Bone marrow (tissue), 2 donors: ENCODE measurements at regions not wholly inside any gene's neighbourhood (a gene's known extent, or its start where the extent isn't known, plus 50 kb on each side); places are given as distances from the start of the nearest gene placed in this dataset.

Source experiments
- DNase-seq, 2 donors: peaks; one replicate each; lab custom pipeline; 2025; lab: John Stamatoyannopoulos, UW

- DNase-seq = no peak
Observed at GRCh38 chr5:124839371-124839998, 93.0 kb upstream of the ZNF608 start.

- DNase-seq = no peak
Observed at GRCh38 chr5:124841829-124842712, 95.6 kb upstream of the ZNF608 start.

- no peak for DNase-seq
Observed at GRCh38 chr5:124842725-124843595, 96.5 kb upstream of the ZNF608 start.

- no peak for DNase-seq
Observed at GRCh38 chr5:124843596-124843899, 97.1 kb upstream of the ZNF608 start.

GRCh38 chr5:124844371-124844920 is 98.0 kb upstream of the ZNF608 start:
- DNase-seq = no peak

- no peak for DNase-seq
Observed at GRCh38 chr5:124847907-124848306, 101.5 kb upstream of the ZNF608 start.

GRCh38 chr5:124849774-124850173 is 103.3 kb upstream of the ZNF608 start:
- no peak for DNase-seq

- no peak for DNase-seq
Observed at GRCh38 chr5:124856726-124857125, 110.3 kb upstream of the ZNF608 start.

- DNase-seq = no peak
Observed at GRCh38 chr5:124858612-124859011, 112.2 kb upstream of the ZNF608 start.

GRCh38 chr5:124859027-124859426 is 112.6 kb upstream of the ZNF608 start:
- DNase-seq = no peak

GRCh38 chr5:124859556-124860290 is 113.3 kb upstream of the ZNF608 start:
- DNase-seq = no peak

GRCh38 chr5:124860291-124860655 is 113.8 kb upstream of the ZNF608 start:
- DNase-seq = no peak

- DNase-seq = no peak
Observed at GRCh38 chr5:124865066-124865465, 118.6 kb upstream of the ZNF608 start.

GRCh38 chr5:124865603-124866354 is 119.3 kb upstream of the ZNF608 start:
- no peak for DNase-seq

GRCh38 chr5:124866355-124867136 is 120.1 kb upstream of the ZNF608 start:
- peak in 1 of 2 donors; percentile 67 for DNase-seq

GRCh38 chr5:124867137-124867704 is 120.8 kb upstream of the ZNF608 start:
- no peak for DNase-seq

GRCh38 chr5:124868676-124869075 is 122.2 kb upstream of the ZNF608 start:
- no peak for DNase-seq

- DNase-seq = no peak
Observed at GRCh38 chr5:124869426-124870033, 123.1 kb upstream of the ZNF608 start.

- DNase-seq = no peak
Observed at GRCh38 chr5:124870070-124870469, 123.6 kb upstream of the ZNF608 start.
